ENCODE measurements at regions not wholly inside any gene's neighbourhood (a gene's known extent, or its start where the extent isn't known, plus 50 kb on each side); places are given as distances from the start of the nearest gene placed in this dataset.

- no peak for TF ChIP-seq CTCF (conservative IDR thresholded peaks at IDR 0.05; ENCODE audit: low read length)
- no peak for TF ChIP-seq EZH2phosphoT487 (IDR thresholded peaks at IDR 0.05; ENCODE audit: borderline replicate concordance, low read depth, low read length)
Measured at GRCh38 chr13:54016542-54016941, 987.9 kb downstream of the OLFM4 start.
